GM19043 (cell line): ENCODE measurements at regions not wholly inside any gene's neighbourhood (a gene's known extent, or its start where the extent isn't known, plus 50 kb on each side); places are given as distances from the start of the nearest gene placed in this dataset.
"Not testable (repeated sequence)": the region's sequence is repeated elsewhere in the genome, so short reads cannot be mapped to it uniquely, and the experiment has no call there.

Experiments used
- ATAC-seq: cut with Tn5 transposase; IDR thresholded peaks from one replicate; pipeline ENCODE4 v1.9.1; 2021; ENCODE audit warnings: low read depth; ENCODE audit not compliant: unreplicated experiment

- ATAC-seq = no peak
Measured at GRCh38 chr6:165769884-165770283, 106.8 kb upstream of the PDE10A start.

GRCh38 chr6:165769401-165769800 lies 106.4 kb upstream of the PDE10A start:
- no peak for ATAC-seq

- ATAC-seq = no peak
Measured at GRCh38 chr6:165768961-165769360, 105.9 kb upstream of the PDE10A start.

- no peak for ATAC-seq
Measured at GRCh38 chr6:165767228-165767627, 104.2 kb upstream of the PDE10A start.

- ATAC-seq = no peak
Measured at GRCh38 chr6:165766457-165766856, 103.4 kb upstream of the PDE10A start.

GRCh38 chr6:165766026-165766425 lies 103.0 kb upstream of the PDE10A start:
- ATAC-seq = no peak

- ATAC-seq = not testable (repeated sequence)
Measured at GRCh38 chr6:165765256-165765655, 102.2 kb upstream of the PDE10A start.

- no peak for ATAC-seq
Measured at GRCh38 chr6:165762876-165763275, 99.8 kb upstream of the PDE10A start.

- ATAC-seq = no peak
Measured at GRCh38 chr6:165762125-165762524, 99.1 kb upstream of the PDE10A start.

- ATAC-seq = no peak
Measured at GRCh38 chr6:165760803-165761185, 97.8 kb upstream of the PDE10A start.

- ATAC-seq = no peak
Measured at GRCh38 chr6:165760126-165760802, 97.2 kb upstream of the PDE10A start.

- ATAC-seq = no peak
Measured at GRCh38 chr6:165758441-165758840, 95.4 kb upstream of the PDE10A start.

GRCh38 chr6:165755583-165755982 lies 92.5 kb upstream of the PDE10A start:
- ATAC-seq = no peak

- ATAC-seq = no peak
Measured at GRCh38 chr6:165753506-165753905, 90.5 kb upstream of the PDE10A start.

GRCh38 chr6:165752451-165752850 lies 89.4 kb upstream of the PDE10A start:
- no peak for ATAC-seq

GRCh38 chr6:165751486-165751885 lies 88.4 kb upstream of the PDE10A start:
- ATAC-seq = no peak

GRCh38 chr6:165749163-165749562 lies 86.1 kb upstream of the PDE10A start:
- ATAC-seq = no peak

- ATAC-seq = no peak
Measured at GRCh38 chr6:165748390-165748789, 85.3 kb upstream of the PDE10A start.

- ATAC-seq = no peak
Measured at GRCh38 chr6:165747963-165748362, 84.9 kb upstream of the PDE10A start.

GRCh38 chr6:165746331-165746730 lies 83.3 kb upstream of the PDE10A start:
- no peak for ATAC-seq

GRCh38 chr6:165745492-165745891 lies 82.5 kb upstream of the PDE10A start:
- peak; percentile 47 for ATAC-seq

GRCh38 chr6:165744555-165745228 lies 81.7 kb upstream of the PDE10A start:
- no peak for ATAC-seq
